ENCODE measurements at regions not wholly inside any gene's neighbourhood (a gene's known extent, or its start where the extent isn't known, plus 50 kb on each side); places are given as distances from the start of the nearest gene placed in this dataset.

GRCh38 chr5:30505014-30505886, 688.2 kb upstream of the CDH6 start:
- Mint-ChIP-seq H3K36me3 (ENCODE audit: low read depth) (no peaks in the 10 kb centered on the region), H3K9me3 (ENCODE audit: low read depth) (no peaks in the 10 kb centered on the region), H3K4me3 (ENCODE audit: unreplicated experiment) (no peak overlapping the region), H3K27ac (ENCODE audit: unreplicated experiment) (no peak overlapping the region), H3K4me1 (ENCODE audit: low read depth) (peaks cover 15% of the 10 kb centered on the region), H3K27me3 (ENCODE audit: low read depth) (no peaks in the 10 kb centered on the region)
- DNase-seq (ENCODE audit: low spot score) = no peak
- no peak for TF ChIP-seq CTCF (IDR thresholded peaks at IDR 0.05)

DNA sequence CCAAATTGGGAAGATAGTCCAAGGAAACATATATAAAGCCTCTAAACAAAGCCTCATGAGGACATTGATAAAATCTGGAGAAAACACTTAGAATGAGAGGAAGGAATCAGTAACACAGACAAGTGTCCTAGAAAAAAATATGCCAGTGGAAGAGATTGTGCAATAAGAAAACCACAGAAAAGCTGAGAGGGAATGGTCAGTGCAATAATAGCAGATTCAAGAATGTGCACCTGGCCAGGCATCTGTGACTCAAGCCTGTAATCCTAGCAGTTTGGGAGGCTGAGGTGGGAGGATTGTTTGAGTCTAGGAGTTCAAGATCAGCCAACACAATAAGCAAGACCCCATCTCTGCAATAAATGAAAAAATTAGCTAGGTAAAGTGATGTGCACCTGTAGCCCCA, 691.2 kb upstream of the CDH6 start:
- no peak for TF ChIP-seq CTCF (IDR thresholded peaks at IDR 0.05)
- no peak overlapping the region for H3K4me3 Mint-ChIP-seq (ENCODE audit: unreplicated experiment)
- no peak for DNase-seq (ENCODE audit: low spot score)
- no peak overlapping the region for H3K27ac Mint-ChIP-seq (ENCODE audit: unreplicated experiment)
- peaks cover 3% of the 10 kb centered on the region for H3K36me3 Mint-ChIP-seq (ENCODE audit: low read depth)
- H3K9me3 Mint-ChIP-seq (ENCODE audit: low read depth) = peaks cover 7% of the 10 kb centered on the region
- H3K27me3 Mint-ChIP-seq (ENCODE audit: low read depth) = no peaks in the 10 kb centered on the region
- peaks cover 15% of the 10 kb centered on the region for H3K4me1 Mint-ChIP-seq (ENCODE audit: low read depth)

DNA sequence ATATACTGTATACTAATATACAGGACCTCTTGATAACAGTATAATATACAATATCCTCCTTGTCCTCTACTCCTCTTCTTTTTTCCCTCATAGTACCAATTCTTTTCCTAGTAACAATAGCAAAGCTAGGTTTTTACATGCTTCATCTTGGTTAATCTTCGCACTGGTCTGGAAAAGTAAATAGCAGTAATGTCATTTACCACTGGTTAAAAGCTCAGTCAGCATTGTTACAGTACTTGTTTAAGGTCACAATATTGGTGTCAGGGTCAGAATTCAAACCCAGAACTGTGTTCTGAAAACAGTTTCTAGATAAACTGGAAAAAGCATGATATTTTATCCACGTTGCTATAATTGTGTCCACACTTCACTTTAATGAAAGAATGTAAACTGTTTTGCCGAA, 692.4 kb upstream of the CDH6 start:
- TF ChIP-seq CTCF (IDR thresholded peaks at IDR 0.05) = no peak
- Mint-ChIP-seq H3K4me1 (ENCODE audit: low read depth) (peaks cover 15% of the 10 kb centered on the region), H3K36me3 (ENCODE audit: low read depth) (peaks cover 3% of the 10 kb centered on the region), H3K9me3 (ENCODE audit: low read depth) (peaks cover 7% of the 10 kb centered on the region), H3K4me3 (ENCODE audit: unreplicated experiment) (no peak overlapping the region), H3K27me3 (ENCODE audit: low read depth) (no peaks in the 10 kb centered on the region), H3K27ac (ENCODE audit: unreplicated experiment) (no peak overlapping the region)
- DNase-seq (ENCODE audit: low spot score) = no peak

DNA sequence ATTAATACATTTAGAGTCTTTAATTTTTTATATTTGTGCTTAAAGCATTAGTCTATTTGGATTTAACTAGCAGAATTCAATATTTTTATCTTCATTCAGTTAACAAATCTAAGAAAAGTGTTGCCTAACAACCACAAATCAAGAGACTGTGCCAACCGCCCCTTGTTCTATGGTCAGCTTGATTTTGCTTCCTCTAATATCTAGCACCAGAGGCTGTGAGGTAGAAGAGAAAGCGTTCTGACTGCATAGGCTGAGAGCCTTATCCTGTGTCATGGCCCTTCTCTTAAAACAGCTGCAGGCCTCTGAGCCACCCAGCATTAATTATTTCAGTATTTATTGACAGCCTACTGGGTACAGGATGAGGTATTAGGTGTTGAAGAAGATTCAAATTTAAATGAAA, 693.0 kb upstream of the CDH6 start:
- Mint-ChIP-seq H3K36me3 (ENCODE audit: low read depth) (peaks cover 3% of the 10 kb centered on the region), H3K27me3 (ENCODE audit: low read depth) (no peaks in the 10 kb centered on the region), H3K4me1 (ENCODE audit: low read depth) (peaks cover 14% of the 10 kb centered on the region), H3K9me3 (ENCODE audit: low read depth) (peaks cover 7% of the 10 kb centered on the region), H3K27ac (ENCODE audit: unreplicated experiment) (no peak overlapping the region), H3K4me3 (ENCODE audit: unreplicated experiment) (no peak overlapping the region)
- TF ChIP-seq CTCF (IDR thresholded peaks at IDR 0.05) = no peak
- DNase-seq (ENCODE audit: low spot score) = no peak

- H3K4me3 Mint-ChIP-seq (ENCODE audit: unreplicated experiment) = no peak overlapping the region
- H3K4me1 Mint-ChIP-seq (ENCODE audit: low read depth) = peaks cover 6% of the 10 kb centered on the region
- peaks cover 7% of the 10 kb centered on the region for H3K9me3 Mint-ChIP-seq (ENCODE audit: low read depth)
- no peak overlapping the region for H3K27ac Mint-ChIP-seq (ENCODE audit: unreplicated experiment)
- H3K36me3 Mint-ChIP-seq (ENCODE audit: low read depth) = peaks cover 3% of the 10 kb centered on the region
- H3K27me3 Mint-ChIP-seq (ENCODE audit: low read depth) = no peaks in the 10 kb centered on the region
- DNase-seq (ENCODE audit: low spot score) = no peak
- no peak for TF ChIP-seq CTCF (IDR thresholded peaks at IDR 0.05)
These were observed 694.1 kb upstream of the CDH6 start for GRCh38 chr5:30499402-30499801.
